HEK293T (cell line): ENCODE measurements at regions not wholly inside any gene's neighbourhood (a gene's known extent, or its start where the extent isn't known, plus 50 kb on each side); places are given as distances from the start of the nearest gene placed in this dataset.

Experiments used
- BHLHE40 ChIP-seq: fragments of 450-650 bp; IDR thresholded peaks from 2 replicates; pipeline ENCODE4 v1.6.1; 2016; ENCODE audit warnings: mild to moderate bottlenecking, moderate library complexity, borderline replicate concordance
- L3MBTL2 ChIP-seq: fragments of 450-650 bp; conservative IDR thresholded peaks from 2 replicates; pipeline ENCODE4 v1.6.1; 2016; ENCODE audit warnings: mild to moderate bottlenecking
- LEF1 ChIP-seq: fragments of 450-650 bp; IDR thresholded peaks from 2 replicates; pipeline ENCODE4 v1.6.1; 2017; ENCODE audit warnings: mild to moderate bottlenecking, borderline replicate concordance
- NFRKB ChIP-seq: fragments of 450-650 bp; IDR thresholded peaks from 2 replicates; pipeline ENCODE4 v1.6.1; 2016; ENCODE audit warnings: mild to moderate bottlenecking, moderate library complexity
- PKNOX1 ChIP-seq: fragments of 450-650 bp; IDR thresholded peaks from 2 replicates; pipeline ENCODE4 v1.6.1; 2016
- SUZ12 ChIP-seq: fragments of 450-650 bp; IDR thresholded peaks from 2 replicates; pipeline ENCODE4 v1.6.1; 2016; ENCODE audit warnings: mild to moderate bottlenecking

- TF ChIP-seq SUZ12 = no peak
- no peak for TF ChIP-seq LEF1
- no peak for TF ChIP-seq L3MBTL2
- TF ChIP-seq PKNOX1 = no peak
- TF ChIP-seq NFRKB = no peak
- no peak for TF ChIP-seq BHLHE40
Measured at GRCh38 chr20:60662307-60662706, 589.8 kb upstream of the CDH4 start.
